Endothelial cell (in vitro differentiated cells): ENCODE measurements at regions not wholly inside any gene's neighbourhood (a gene's known extent, or its start where the extent isn't known, plus 50 kb on each side); places are given as distances from the start of the nearest gene placed in this dataset.

ENCODE experiments used
- DNase-seq: peaks from one replicate; pipeline ENCODE4 v3.0.0; 2021; ENCODE audit warnings: low spot score
- H3K27ac Mint-ChIP-seq: one replicate; pipeline ENCODE4 v1.8.0; 2021; ENCODE audit warnings: mixed read lengths, inconsistent platforms; ENCODE audit not compliant: unreplicated experiment
- H3K27me3 Mint-ChIP-seq: one replicate; pipeline ENCODE4 v1.8.0; 2021; ENCODE audit warnings: mild to moderate bottlenecking, moderate library complexity, mixed read lengths, inconsistent platforms; ENCODE audit not compliant: unreplicated experiment
- H3K36me3 Mint-ChIP-seq: one replicate; pipeline ENCODE4 v1.8.0; 2021; ENCODE audit warnings: mild to moderate bottlenecking, low read depth, mixed read lengths, inconsistent platforms; ENCODE audit not compliant: unreplicated experiment
- H3K4me1 Mint-ChIP-seq: one replicate; pipeline ENCODE4 v1.8.0; 2021; ENCODE audit warnings: mild to moderate bottlenecking, mixed read lengths, inconsistent platforms; ENCODE audit not compliant: unreplicated experiment
- H3K4me3 Mint-ChIP-seq: one replicate; pipeline ENCODE4 v1.8.0; 2021; ENCODE audit warnings: mild to moderate bottlenecking, mixed read lengths, inconsistent platforms; ENCODE audit not compliant: unreplicated experiment
- H3K9me3 Mint-ChIP-seq: one replicate; pipeline ENCODE4 v1.8.0; 2021; ENCODE audit warnings: mixed read lengths, inconsistent platforms; ENCODE audit not compliant: unreplicated experiment
- TF ChIP-seq, protein P1 (sequence below): fragments of 200-600 bp; sonication (generic); IDR thresholded peaks from one replicate; pipeline ENCODE4 v1.5.0; 2021; ENCODE audit warnings: antibody characterized with exemption; ENCODE audit not compliant: unreplicated experiment

DNA sequence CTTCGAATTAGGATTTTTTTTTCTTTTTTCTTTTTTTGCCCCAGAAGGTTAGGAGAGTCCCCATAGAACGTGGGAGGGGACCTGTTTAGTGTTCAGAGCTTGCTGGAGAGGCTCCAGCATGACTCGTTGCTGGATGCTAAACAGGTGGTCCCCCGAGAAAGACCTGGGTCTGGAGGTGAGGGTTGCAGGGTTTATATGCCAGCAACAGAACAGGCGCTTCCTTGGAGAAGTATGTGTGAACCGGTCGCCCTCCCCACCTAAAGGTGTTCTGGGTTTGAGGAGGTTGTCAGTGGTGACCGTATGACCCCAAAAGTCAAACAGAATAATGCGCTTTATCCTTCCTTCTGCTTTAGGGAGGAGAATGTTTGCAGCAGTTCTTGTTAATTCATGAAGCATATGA is 52.1 kb upstream of the SHOX start:
- H3K4me3 Mint-ChIP-seq = no peak overlapping the region
- peaks cover 44% of the 10 kb centered on the region for H3K9me3 Mint-ChIP-seq
- H3K27ac Mint-ChIP-seq = no peak overlapping the region
- peaks cover under 1% of the 10 kb centered on the region for H3K27me3 Mint-ChIP-seq
- DNase-seq = no peak
- H3K4me1 Mint-ChIP-seq = no peaks in the 10 kb centered on the region
- peaks cover 8% of the 10 kb centered on the region for H3K36me3 Mint-ChIP-seq
- TF ChIP-seq, protein P1, sequence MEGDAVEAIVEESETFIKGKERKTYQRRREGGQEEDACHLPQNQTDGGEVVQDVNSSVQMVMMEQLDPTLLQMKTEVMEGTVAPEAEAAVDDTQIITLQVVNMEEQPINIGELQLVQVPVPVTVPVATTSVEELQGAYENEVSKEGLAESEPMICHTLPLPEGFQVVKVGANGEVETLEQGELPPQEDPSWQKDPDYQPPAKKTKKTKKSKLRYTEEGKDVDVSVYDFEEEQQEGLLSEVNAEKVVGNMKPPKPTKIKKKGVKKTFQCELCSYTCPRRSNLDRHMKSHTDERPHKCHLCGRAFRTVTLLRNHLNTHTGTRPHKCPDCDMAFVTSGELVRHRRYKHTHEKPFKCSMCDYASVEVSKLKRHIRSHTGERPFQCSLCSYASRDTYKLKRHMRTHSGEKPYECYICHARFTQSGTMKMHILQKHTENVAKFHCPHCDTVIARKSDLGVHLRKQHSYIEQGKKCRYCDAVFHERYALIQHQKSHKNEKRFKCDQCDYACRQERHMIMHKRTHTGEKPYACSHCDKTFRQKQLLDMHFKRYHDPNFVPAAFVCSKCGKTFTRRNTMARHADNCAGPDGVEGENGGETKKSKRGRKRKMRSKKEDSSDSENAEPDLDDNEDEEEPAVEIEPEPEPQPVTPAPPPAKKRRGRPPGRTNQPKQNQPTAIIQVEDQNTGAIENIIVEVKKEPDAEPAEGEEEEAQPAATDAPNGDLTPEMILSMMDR = no peak

DNA sequence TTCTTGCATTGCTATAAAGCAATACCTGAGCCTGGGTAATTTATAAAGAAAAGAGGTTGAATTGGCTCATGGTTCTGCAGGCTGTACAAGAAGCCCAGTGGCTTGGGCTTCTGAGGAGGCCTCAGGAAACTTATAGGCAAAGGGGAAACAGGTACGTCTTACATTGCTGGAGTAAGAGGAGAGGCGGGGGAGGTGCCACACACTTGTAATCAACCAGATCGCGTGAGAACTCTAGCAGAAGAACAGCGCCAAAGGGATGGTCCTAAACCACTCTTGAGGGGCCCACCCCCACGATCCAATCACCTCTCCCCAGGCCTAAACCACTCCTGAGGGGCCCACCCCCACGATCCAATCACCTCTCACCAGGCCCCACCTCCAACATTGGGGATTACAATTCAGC is 50.6 kb upstream of the SHOX start:
- Mint-ChIP-seq H3K27ac (no peak overlapping the region), H3K4me1 (no peaks in the 10 kb centered on the region), H3K4me3 (no peak overlapping the region), H3K36me3 (peaks cover 8% of the 10 kb centered on the region), H3K9me3 (peaks cover 43% of the 10 kb centered on the region), H3K27me3 (peaks cover 2% of the 10 kb centered on the region)
- DNase-seq = no peak
- TF ChIP-seq, protein P1 = no peak
